GM19328 (cell line): ENCODE measurements at regions not wholly inside any gene's neighbourhood (a gene's known extent, or its start where the extent isn't known, plus 50 kb on each side); places are given as distances from the start of the nearest gene placed in this dataset.
A peak's percentile ranks its signal among the peaks of the same experiment; 100 is the strongest.

Experiments
- ATAC-seq: cut with Tn5 transposase; IDR thresholded peaks from one replicate; pipeline ENCODE4 v1.9.1; 2021; ENCODE audit warnings: mild to moderate bottlenecking, moderate library complexity; ENCODE audit not compliant: unreplicated experiment

DNA sequence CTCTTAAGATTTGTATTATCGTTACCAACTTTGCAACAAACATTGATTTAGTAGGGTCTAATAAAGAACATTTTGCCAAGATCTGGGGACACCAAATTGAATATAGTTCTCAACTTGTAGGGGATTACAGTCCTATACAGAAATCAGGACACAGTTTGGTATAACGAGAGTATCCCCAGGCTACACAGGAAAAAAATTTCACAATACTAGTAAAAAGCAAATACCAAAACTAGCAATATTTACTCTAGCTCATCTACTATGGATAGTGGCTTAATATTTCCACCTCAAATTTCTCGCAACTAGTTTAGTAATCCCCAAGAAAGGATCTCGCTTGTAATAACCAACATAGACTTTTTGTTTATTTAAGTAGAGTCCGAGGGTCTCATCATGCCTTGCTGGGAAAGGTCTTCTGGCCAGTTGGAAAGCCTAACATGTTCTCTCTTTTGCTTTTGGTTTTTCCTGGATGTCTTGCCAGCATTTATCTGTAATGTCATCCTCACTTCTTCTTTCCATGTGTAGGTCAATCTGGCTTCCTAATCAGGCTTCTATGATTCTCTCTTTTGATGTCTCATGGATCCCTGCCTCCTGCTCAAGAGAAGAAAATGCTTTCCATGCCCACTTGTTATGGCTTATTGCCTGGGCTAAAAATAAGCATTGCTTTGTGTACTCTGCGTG lies 104.7 kb upstream of the KCNK2 start:
- no peak for ATAC-seq

- no peak for ATAC-seq
Observed at GRCh38 chr1:214979191-214979590, 103.3 kb upstream of the KCNK2 start.

- ATAC-seq = no peak
Observed at GRCh38 chr1:214980921-214981320, 101.6 kb upstream of the KCNK2 start.

- ATAC-seq = no peak
Observed at GRCh38 chr1:214983126-214983869, 99.2 kb upstream of the KCNK2 start.

GRCh38 chr1:214989341-214989740 lies 93.2 kb upstream of the KCNK2 start:
- no peak for ATAC-seq

DNA sequence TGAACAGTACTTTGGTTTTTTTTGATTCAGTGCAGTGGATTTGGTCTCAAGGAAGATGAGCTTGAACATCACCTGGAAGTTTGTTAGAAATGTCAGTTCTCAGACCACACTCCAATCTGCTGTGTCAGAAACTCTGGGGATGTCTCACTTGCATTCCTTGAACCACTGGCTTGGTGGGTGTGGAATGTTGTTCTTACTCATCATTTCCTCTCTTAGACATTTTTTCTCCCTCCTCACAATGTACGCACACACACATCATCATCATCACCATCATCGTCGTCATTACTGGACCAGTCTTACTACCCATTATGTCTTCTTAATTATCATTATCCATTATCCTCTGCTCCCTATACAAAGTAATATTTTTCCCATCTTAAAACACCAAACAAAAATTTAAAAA lies 91.9 kb upstream of the KCNK2 start:
- ATAC-seq = no peak

DNA sequence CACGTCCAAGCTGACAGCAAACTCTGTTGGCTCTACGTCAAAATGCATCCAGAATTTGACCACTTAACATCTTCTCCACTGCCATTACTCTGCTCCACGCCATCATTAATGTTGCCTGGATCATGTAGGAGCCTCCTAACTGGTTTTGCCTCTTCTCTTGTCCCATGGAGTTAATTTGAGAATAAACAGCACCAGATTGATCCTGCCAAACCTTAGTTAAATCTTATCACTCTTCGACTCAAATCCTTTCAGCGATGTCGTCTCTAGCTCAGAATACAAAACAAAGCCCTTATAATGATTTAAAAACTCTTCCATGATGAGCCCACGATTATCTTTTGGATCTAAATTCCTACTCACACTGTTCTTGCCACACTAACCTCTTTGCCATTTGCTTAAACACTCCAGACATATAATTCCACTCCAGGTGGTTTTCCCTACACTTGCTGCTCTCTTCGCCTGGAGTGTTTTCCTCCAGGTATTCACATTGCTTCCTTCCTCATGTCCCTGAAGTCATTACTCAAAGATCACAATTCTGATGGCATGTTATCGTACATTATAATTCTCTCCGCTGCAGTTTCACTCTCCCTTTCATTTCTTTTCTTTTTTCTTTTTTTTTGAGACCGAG lies 90.7 kb upstream of the KCNK2 start:
- no peak for ATAC-seq

DNA sequence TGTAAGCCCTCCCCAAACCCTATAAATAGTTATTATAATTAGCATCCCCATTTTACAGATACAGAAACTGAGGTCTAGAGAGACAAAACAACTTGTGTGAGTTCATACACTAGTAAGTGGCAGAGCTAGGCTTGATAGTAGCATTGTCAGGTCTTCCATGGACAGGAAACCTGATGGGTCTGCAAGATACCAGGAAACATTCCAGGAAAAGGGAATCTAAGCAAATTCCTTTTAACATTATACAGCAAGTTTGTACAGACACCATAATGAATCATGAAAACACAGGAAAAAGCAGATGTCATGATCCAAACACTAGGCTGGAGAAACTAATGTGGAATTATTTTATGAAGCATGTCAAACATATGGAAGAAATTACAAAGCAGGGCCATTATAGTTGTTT lies 89.1 kb upstream of the KCNK2 start:
- ATAC-seq = no peak

- ATAC-seq = no peak
Observed at GRCh38 chr1:214997685-214998084, 84.9 kb upstream of the KCNK2 start.

GRCh38 chr1:215001419-215002021 lies 81.0 kb upstream of the KCNK2 start:
- peak; percentile 78 for ATAC-seq

DNA sequence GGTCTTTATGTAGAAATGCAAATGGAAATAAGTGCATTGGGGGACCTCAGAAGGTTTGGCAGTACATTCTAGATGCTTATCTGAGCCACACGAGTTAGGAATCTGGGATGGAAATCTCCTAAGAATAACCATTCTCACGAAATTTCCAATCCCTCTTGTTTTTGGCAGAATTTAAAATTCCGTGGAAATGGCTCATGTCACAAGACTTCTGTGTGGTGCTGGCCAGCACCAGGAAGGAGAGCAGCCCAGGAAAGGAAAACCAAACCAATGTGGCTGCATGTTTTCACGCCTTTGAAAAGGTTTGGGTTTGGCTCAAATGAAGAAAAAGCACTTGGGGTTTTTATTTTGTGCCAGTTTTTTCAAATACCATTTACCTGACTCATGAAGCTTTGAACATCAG lies 80.1 kb upstream of the KCNK2 start:
- no peak for ATAC-seq

- no peak for ATAC-seq
Observed at GRCh38 chr1:215003686-215004085, 78.9 kb upstream of the KCNK2 start.

DNA sequence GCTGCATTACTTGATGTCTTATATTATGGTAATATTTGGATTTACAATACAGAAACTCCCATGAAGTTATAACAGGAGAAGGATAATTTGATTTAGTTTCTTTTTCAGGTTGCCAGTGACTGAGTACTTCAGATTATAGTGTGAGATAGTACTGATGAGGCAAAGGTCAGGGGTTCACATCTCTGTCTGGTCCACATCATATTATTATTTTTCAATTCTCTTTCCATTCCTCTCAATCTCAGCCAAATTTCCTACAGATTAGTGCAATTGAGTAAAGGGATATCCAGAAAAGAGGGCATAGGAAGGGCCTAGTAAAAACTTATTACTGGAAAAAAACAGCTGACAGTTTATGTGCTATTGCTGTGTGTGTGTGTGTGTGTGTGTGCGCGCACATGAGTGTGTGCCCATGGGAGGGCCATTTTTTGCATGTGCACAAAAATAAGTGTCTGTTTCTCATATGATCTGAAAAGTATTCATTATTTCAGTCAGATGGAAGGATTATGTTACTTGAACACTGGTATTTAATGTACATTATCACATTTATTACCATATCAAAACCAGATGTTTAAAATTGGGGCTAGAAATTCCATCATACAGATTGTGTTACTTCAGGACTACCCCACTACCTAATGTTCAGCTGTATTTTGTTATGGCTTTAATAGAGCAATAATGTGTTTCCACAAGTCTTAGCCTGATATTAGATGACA lies 78.3 kb upstream of the KCNK2 start:
- ATAC-seq = no peak

GRCh38 chr1:215005078-215005477 lies 77.5 kb upstream of the KCNK2 start:
- ATAC-seq = no peak

- no peak for ATAC-seq
Observed at GRCh38 chr1:215005656-215006345, 76.7 kb upstream of the KCNK2 start.

DNA sequence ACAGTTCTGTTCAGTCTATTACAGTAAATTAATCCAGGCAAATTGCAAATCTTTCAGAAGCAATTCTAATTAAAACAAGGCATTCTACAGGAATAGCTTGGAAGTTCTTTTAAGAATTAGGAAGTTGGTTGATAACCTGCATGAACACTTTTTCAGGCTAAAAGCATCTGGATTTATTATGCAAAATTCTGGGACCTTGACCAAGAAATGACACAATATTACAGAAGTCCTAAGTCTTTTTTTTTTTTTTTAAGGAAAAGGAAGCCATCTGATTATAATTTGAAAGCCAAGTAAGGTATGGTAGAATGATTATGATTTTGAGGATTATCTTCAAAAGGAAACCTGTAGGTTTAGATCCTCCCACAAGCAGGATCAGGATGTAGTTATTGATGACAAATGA lies 74.7 kb upstream of the KCNK2 start:
- no peak for ATAC-seq

DNA sequence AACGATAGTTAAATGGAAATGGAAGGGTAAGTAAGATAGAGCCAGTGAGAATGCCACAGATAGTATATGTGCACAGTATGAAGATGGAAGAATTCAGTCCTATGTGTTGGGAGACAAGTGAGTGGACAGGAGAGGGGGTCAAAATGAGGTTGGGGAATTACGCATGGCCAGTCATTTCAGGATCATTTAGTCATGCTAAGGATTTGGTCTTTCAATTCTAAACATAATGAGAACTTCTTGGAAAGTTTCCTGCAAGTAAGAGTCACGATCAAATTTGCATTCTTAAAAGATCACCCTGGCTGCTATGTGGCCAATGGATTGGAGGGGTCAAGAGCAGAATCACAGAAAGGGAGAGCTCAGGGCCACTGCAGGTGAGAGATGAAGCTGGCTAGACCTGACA lies 64.0 kb upstream of the KCNK2 start:
- ATAC-seq = no peak

- no peak for ATAC-seq
Observed at GRCh38 chr1:215022204-215022603, 60.3 kb upstream of the KCNK2 start.

DNA sequence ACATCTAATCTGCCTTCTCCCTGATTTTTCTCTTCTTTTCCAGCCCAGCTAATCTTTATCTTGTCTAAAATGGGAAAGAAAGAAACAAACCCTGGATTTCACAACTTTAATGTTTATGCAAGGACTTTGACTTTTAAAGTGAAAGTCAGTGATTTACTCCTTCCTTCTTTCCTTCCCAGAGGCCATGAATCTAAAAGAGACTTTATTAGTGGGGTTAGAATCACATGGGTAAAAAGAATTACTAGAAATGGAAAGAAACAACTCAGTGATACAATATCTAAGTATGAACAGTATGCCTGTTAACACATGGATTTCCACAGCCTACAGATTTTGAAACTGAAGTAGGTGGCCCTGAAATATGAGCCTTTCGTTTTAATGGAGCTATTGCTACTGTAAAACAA lies 59.8 kb upstream of the KCNK2 start:
- ATAC-seq = no peak

- no peak for ATAC-seq
Observed at GRCh38 chr1:215023155-215023832, 59.2 kb upstream of the KCNK2 start.
